ENCODE measurements at regions not wholly inside any gene's neighbourhood (a gene's known extent, or its start where the extent isn't known, plus 50 kb on each side); places are given as distances from the start of the nearest gene placed in this dataset.

DNA sequence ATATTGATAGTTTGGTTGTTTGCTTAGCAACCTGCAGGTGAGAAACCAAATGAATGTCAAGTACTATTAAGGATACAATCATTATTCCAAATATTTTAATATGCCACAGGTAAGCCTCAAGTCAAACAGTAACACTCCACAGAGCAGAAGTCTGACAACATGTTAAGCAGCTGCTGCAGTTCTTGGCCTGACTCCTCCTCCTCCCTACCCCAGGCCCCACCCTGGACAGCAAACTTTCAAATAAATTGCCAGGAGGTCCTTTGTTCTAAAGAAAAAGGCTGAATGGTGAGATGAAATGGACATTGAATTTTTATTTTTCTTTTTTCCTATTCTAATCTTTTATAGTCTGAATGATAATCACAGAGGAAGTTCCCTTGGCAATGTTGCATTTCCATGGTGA is 260.0 kb upstream of the POU2AF2 start:
- TF ChIP-seq POLR2A (IDR thresholded peaks at IDR 0.05) (no peak), POLR2AphosphoS5 (IDR thresholded peaks at IDR 0.05) (no peak), CTCF (IDR thresholded peaks at IDR 0.05) (no peak)
- H3K9me3 ChIP-seq = no peaks in the 10 kb centered on the region

GRCh38 chr11:110984693-110985092 is 260.8 kb upstream of the POU2AF2 start:
- Histone ChIP-seq H3K27me3 (replicated peaks; ENCODE audit: insufficient read depth) (no peaks in the 10 kb centered on the region), H3K4me1 (replicated peaks) (no peaks in the 10 kb centered on the region), H3K36me3 (no peaks in the 10 kb centered on the region), H3K27ac (no peak overlapping the region), H3K4me3 (no peak overlapping the region), H3K9me3 (no peaks in the 10 kb centered on the region)
- intact Hi-C loops (cut with DNase I) = no loop called here
- no peak for DNase-seq (ENCODE audit: low spot score)
- WGBS = 76% methylated on average over 1 of the region's 1 CpG
- TF ChIP-seq CTCF (IDR thresholded peaks at IDR 0.05) (no peak), POLR2A (IDR thresholded peaks at IDR 0.05) (no peak), POLR2AphosphoS5 (IDR thresholded peaks at IDR 0.05) (no peak)

More for the DNA sequence above, 260.0 kb upstream of the POU2AF2 start:
- H3K4me1 ChIP-seq (replicated peaks) = no peaks in the 10 kb centered on the region
- no peak for DNase-seq (ENCODE audit: low spot score)
- intact Hi-C loops (cut with DNase I) = no loop called here
- no peak overlapping the region for H3K4me3 ChIP-seq
- H3K36me3 ChIP-seq = no peaks in the 10 kb centered on the region
- no peaks in the 10 kb centered on the region for H3K27me3 ChIP-seq (replicated peaks; ENCODE audit: insufficient read depth)
- H3K27ac ChIP-seq = no peak overlapping the region

DNA sequence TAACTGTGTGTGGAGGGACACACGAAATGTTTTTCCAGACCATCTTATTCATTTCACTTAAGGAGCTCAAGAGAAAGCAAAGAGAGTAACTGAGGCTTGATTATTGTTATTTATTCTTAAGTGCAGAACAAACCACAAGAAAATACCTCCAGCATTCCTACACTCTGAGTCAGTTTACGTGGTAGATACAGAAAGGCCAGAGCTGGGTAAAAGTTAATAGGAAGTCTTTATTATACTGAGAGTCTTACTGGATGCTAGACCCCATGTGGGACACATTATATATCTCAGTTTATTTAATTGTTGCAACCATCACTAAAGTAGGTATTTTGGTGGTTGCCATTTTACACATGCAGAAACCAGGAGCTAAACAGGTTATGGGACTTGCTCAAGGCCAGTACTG is 261.4 kb upstream of the POU2AF2 start:
- intact Hi-C loops (cut with DNase I) = no loop called here
- Histone ChIP-seq H3K9me3 (no peaks in the 10 kb centered on the region), H3K27me3 (replicated peaks; ENCODE audit: insufficient read depth) (no peaks in the 10 kb centered on the region), H3K4me1 (replicated peaks) (no peaks in the 10 kb centered on the region), H3K36me3 (no peaks in the 10 kb centered on the region), H3K27ac (no peak overlapping the region), H3K4me3 (no peak overlapping the region)
- DNase-seq (ENCODE audit: low spot score) = no peak
- WGBS = 57% methylated on average over 2 of the region's 2 CpGs
- TF ChIP-seq CTCF (IDR thresholded peaks at IDR 0.05) (no peak), POLR2AphosphoS5 (IDR thresholded peaks at IDR 0.05) (no peak), POLR2A (IDR thresholded peaks at IDR 0.05) (no peak)

- no peaks in the 10 kb centered on the region for H3K36me3 ChIP-seq
- no peak for DNase-seq (ENCODE audit: low spot score)
- WGBS = 89% methylated on average over 2 of the region's 2 CpGs
- intact Hi-C loops (cut with DNase I) = no loop called here
- no peak overlapping the region for H3K4me3 ChIP-seq
- no peaks in the 10 kb centered on the region for H3K27me3 ChIP-seq (replicated peaks; ENCODE audit: insufficient read depth)
- no peaks in the 10 kb centered on the region for H3K4me1 ChIP-seq (replicated peaks)
- no peak overlapping the region for H3K27ac ChIP-seq
- no peak for TF ChIP-seq POLR2AphosphoS5 (IDR thresholded peaks at IDR 0.05)
- TF ChIP-seq CTCF (IDR thresholded peaks at IDR 0.05) = no peak
- TF ChIP-seq POLR2A (IDR thresholded peaks at IDR 0.05) = no peak
- no peaks in the 10 kb centered on the region for H3K9me3 ChIP-seq
Observed at GRCh38 chr11:110982214-110982613, 263.3 kb upstream of the POU2AF2 start.

GRCh38 chr11:110979696-110980095 is 265.8 kb upstream of the POU2AF2 start:
- whole genome bisulfite sequencing = 37% methylated on average over 1 of the region's 1 CpG
- intact Hi-C loops (cut with DNase I) = no loop called here
- DNase-seq (ENCODE audit: low spot score) = no peak

More at GRCh38 chr11:110979696-110980095, 265.8 kb upstream of the POU2AF2 start:
- Histone ChIP-seq H3K27ac (no peak overlapping the region), H3K27me3 (replicated peaks; ENCODE audit: insufficient read depth) (no peaks in the 10 kb centered on the region), H3K36me3 (no peaks in the 10 kb centered on the region), H3K9me3 (no peaks in the 10 kb centered on the region), H3K4me1 (replicated peaks) (no peaks in the 10 kb centered on the region), H3K4me3 (no peak overlapping the region)
- TF ChIP-seq POLR2AphosphoS5 (IDR thresholded peaks at IDR 0.05) (no peak), POLR2A (IDR thresholded peaks at IDR 0.05) (no peak), CTCF (IDR thresholded peaks at IDR 0.05) (no peak)
